ENCODE measurements at regions not wholly inside any gene's neighbourhood (a gene's known extent, or its start where the extent isn't known, plus 50 kb on each side); places are given as distances from the start of the nearest gene placed in this dataset.
"Not testable (repeated sequence)": the region's sequence is repeated elsewhere in the genome, so short reads cannot be mapped to it uniquely, and the experiment has no call there.

DNA sequence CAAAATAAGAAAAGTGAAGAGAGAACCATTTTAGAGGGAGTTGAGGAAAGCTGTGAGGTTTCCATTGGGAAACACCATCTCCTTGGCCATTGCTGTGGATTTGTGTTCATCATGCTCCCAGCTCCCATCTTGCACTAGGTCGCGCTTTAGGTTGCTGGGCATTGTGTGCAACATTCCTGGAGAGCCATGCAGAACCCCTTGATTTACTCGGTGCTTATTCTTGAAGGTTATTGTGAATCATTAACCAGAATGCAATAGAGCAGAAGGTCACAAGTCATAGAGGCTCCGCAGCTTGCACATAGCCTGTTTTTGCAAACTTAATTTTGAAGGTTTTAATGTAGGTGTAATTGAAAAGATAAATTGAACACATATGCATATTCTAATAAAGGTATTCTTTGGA lies 239.2 kb upstream of the IL12A start:
- Mint-ChIP-seq H3K27me3 (peaks cover 4% of the 10 kb centered on the region), H3K27ac (no peak overlapping the region), H3K36me3 (ENCODE audit: low read depth) (no peaks in the 10 kb centered on the region)

DNA sequence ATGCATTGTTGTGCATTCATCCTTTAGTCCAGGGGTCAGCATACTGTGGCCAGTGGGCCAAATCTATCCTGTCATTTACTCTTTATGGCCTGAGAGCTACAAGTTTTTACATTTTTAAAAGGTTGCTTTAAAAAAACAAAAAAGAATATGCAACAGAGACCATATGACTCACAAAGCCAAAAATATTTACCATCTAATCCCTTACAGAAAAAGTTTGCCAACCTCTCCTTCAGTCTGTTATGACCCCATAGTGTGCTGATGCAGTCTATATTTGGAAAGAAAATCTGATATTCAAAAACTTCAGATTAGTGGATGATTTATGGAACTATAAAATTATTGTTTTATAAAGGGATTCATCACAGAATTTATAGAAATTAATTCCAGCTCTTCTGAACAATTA lies 237.5 kb upstream of the IL12A start:
- Mint-ChIP-seq H3K27me3 (peaks cover 7% of the 10 kb centered on the region), H3K9me3 (peaks cover 11% of the 10 kb centered on the region), H3K4me3 (no peak overlapping the region), H3K36me3 (ENCODE audit: low read depth) (no peaks in the 10 kb centered on the region), H3K4me1 (ENCODE audit: low read depth) (no peaks in the 10 kb centered on the region), H3K27ac (no peak overlapping the region)

More for the DNA sequence above, 239.2 kb upstream of the IL12A start:
- H3K9me3 Mint-ChIP-seq: peaks cover 11% of the 10 kb centered on the region
- H3K4me3 Mint-ChIP-seq: no peak overlapping the region
- no peaks in the 10 kb centered on the region for H3K4me1 Mint-ChIP-seq (ENCODE audit: low read depth)

GRCh38 chr3:159751752-159752151 lies 236.9 kb upstream of the IL12A start:
- peaks cover 9% of the 10 kb centered on the region for H3K27me3 Mint-ChIP-seq
- no peaks in the 10 kb centered on the region for H3K4me1 Mint-ChIP-seq (ENCODE audit: low read depth)
- H3K36me3 Mint-ChIP-seq (ENCODE audit: low read depth): no peaks in the 10 kb centered on the region
- H3K27ac Mint-ChIP-seq: no peak overlapping the region
- H3K9me3 Mint-ChIP-seq: peaks cover 11% of the 10 kb centered on the region
- no peak overlapping the region for H3K4me3 Mint-ChIP-seq

GRCh38 chr3:159756279-159757207 lies 232.1 kb upstream of the IL12A start:
- not testable (repeated sequence) for H3K27ac Mint-ChIP-seq; H3K4me3 Mint-ChIP-seq; H3K4me1 Mint-ChIP-seq (ENCODE audit: low read depth); H3K36me3 Mint-ChIP-seq (ENCODE audit: low read depth)
- Mint-ChIP-seq H3K27me3 (peaks cover 34% of the 10 kb centered on the region), H3K9me3 (peaks cover 11% of the 10 kb centered on the region)

GRCh38 chr3:159757341-159758060 lies 231.1 kb upstream of the IL12A start:
- H3K4me1 Mint-ChIP-seq (ENCODE audit: low read depth): no peaks in the 10 kb centered on the region
- H3K27me3 Mint-ChIP-seq: peaks cover 39% of the 10 kb centered on the region
- H3K36me3 Mint-ChIP-seq (ENCODE audit: low read depth): no peaks in the 10 kb centered on the region
- H3K4me3 Mint-ChIP-seq: no peak overlapping the region
- no peak overlapping the region for H3K27ac Mint-ChIP-seq
- peaks cover 11% of the 10 kb centered on the region for H3K9me3 Mint-ChIP-seq

DNA sequence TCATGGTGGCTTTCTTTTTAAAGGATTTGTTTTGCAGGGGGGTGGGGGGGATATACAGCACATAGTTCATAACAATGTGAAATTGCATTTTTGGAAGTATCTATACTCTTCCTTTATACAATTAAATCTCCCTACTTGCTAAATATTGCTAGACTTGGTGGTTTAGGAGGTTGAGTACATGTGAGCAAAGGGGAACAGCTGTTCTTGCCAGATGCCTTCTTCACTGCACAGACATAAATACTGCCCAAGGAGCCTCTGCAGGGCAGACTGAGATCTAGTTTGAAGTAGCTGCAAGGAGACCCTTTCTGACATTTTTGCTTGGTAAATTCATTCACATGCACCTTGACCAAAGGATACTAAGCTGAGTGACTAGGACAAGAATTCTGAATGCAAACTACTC lies 228.6 kb upstream of the IL12A start:
- Mint-ChIP-seq H3K27me3 (peaks cover 48% of the 10 kb centered on the region), H3K4me3 (no peak overlapping the region)

DNA sequence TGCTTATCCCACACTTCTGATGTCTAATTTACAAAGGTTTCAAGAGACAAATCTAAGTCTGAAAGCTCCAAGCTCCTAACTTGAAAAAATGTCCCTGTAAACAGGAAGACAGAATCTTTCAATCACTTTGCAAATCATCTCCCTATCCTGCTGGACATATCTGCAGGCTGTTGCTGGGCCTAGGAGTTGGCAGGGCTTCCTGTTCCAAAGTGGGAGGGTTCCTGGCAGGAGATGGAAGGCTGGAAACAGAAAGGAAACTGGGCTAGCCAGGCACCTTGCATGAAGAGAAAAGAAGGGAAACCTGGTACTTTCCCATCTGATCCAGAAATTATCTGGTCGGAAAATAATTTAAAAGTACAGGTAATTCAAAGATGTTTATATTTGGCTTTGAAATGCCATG lies 227.3 kb upstream of the IL12A start:
- Mint-ChIP-seq H3K27me3 (peaks cover 61% of the 10 kb centered on the region), H3K4me1 (ENCODE audit: low read depth) (peaks cover 21% of the 10 kb centered on the region), H3K27ac (no peak overlapping the region), H3K36me3 (ENCODE audit: low read depth) (no peaks in the 10 kb centered on the region), H3K9me3 (no peaks in the 10 kb centered on the region), H3K4me3 (no peak overlapping the region)

More for the DNA sequence above, 228.6 kb upstream of the IL12A start:
- Mint-ChIP-seq H3K27ac (no peak overlapping the region), H3K9me3 (no peaks in the 10 kb centered on the region), H3K4me1 (ENCODE audit: low read depth) (peaks cover 12% of the 10 kb centered on the region), H3K36me3 (ENCODE audit: low read depth) (no peaks in the 10 kb centered on the region)

DNA sequence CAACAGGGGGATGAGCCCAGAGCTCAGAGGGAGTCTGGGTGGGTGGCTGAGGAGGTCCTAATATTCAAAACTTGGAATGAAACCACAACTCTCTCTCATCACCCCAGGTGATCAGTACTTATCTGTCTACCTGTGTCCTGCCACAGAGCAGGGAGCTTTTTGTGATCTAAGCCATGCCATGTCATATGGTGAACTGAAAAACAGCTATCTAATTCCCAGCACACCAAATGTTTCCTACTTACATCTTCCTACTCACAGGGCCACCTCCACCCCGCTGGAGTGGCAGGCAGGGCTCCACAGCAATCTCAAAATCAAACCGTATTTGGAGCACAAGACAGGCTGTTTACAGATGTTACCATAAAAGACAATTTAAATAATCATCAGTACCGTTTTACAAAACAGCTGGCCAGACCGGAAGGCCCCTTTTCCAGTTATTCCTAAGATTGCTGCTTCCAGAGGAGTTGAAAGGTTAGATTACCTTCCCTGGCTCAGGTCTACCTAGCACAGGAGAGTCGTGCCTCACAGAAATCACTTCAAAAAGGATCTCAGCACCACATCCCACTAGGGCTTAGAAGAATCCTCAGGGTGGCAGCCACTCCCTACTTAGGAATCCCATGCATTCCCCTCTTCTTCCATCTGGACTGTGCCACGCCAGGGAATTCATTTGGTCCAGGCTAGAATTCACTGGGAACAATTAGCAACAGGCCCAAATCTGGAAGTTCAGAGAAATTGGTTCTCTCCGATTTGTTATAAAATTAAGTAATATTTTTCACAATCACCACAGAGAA lies 226.6 kb upstream of the IL12A start:
- H3K4me1 Mint-ChIP-seq (ENCODE audit: low read depth): peaks cover 21% of the 10 kb centered on the region
- no peaks in the 10 kb centered on the region for H3K36me3 Mint-ChIP-seq (ENCODE audit: low read depth)
- H3K27me3 Mint-ChIP-seq: peaks cover 63% of the 10 kb centered on the region
- H3K4me3 Mint-ChIP-seq: no peak overlapping the region
- H3K27ac Mint-ChIP-seq: no peak overlapping the region
- no peaks in the 10 kb centered on the region for H3K9me3 Mint-ChIP-seq

GRCh38 chr3:159763011-159763601 lies 225.5 kb upstream of the IL12A start:
- H3K27me3 Mint-ChIP-seq: peaks cover 71% of the 10 kb centered on the region
- H3K36me3 Mint-ChIP-seq (ENCODE audit: low read depth): no peaks in the 10 kb centered on the region
- H3K27ac Mint-ChIP-seq: peak overlapping the region; percentile 68
- peaks cover 21% of the 10 kb centered on the region for H3K4me1 Mint-ChIP-seq (ENCODE audit: low read depth)
- H3K4me3 Mint-ChIP-seq: peak overlapping the region; percentile 80
- no peaks in the 10 kb centered on the region for H3K9me3 Mint-ChIP-seq

DNA sequence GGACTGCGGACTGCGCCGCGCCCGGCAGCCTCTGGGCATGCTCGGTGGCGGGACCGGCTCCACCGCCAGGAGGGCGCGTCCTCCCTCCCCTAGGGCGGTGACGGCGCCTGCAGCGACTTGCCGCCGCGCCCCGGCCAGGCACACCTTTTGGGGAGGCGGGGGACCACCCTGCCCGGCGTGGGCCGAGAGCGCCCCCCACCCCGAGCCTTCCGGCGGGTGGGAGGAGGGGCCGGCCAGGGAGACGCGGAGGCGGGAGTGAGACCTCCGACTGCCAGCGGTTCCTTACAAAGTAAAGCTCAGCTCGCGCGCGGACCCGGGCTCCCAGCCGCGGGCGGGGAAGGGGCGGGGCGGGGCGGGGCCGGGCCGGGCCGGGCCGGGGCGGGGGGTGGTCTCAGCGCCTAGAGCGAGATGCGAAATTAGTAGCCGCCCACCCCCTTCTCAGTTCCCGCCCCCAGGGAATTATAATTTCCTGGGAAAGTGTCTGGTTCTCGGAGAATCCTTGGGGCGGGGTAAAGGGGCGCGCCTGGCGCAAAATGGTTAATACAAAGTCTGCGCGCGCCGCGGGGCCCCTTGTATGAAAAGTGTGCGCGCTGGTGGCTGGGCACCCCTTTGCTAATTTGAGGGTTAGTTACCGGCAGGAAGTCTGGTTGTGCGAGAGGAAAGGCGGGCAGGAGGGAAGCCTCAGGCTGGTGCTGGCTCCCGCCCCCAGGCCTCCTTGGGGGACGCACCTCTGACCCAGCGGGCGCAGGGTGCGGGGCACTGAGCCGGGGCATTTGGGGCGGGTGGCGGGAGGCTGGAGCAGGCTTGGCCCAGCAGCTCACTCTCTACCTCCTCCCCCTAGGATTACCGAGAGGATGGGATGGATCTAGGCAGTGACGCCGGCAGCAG lies 224.8 kb upstream of the IL12A start:
- Mint-ChIP-seq H3K9me3 (no peaks in the 10 kb centered on the region), H3K4me3 (peak overlapping the region; percentile 83), H3K4me1 (ENCODE audit: low read depth) (peaks cover 21% of the 10 kb centered on the region), H3K36me3 (ENCODE audit: low read depth) (no peaks in the 10 kb centered on the region), H3K27ac (peak overlapping the region; percentile 63), H3K27me3 (peaks cover 70% of the 10 kb centered on the region)

DNA sequence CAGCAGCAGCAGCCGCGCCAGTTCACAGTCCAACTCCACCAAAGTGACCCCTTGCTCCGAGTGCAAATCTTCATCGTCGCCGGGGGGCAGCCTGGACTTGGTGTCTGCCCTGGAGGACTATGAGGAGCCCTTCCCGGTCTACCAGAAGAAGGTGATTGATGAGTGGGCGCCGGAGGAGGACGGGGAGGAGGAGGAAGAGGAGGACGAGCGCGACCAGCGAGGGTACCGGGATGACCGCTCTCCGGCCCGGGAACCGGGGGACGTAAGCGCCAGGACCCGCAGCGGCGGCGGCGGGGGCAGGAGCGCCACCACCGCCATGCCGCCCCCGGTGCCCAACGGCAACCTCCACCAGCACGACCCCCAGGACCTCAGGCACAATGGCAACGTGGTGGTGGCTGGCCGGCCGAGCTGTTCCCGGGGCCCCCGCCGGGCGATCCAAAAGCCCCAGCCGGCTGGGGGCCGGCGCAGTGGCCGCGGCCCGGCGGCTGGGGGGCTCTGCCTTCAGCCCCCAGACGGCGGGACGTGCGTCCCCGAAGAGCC lies 224.1 kb upstream of the IL12A start:
- no peaks in the 10 kb centered on the region for H3K9me3 Mint-ChIP-seq
- H3K4me1 Mint-ChIP-seq (ENCODE audit: low read depth): peaks cover 21% of the 10 kb centered on the region
- H3K4me3 Mint-ChIP-seq: peak overlapping the region; percentile 83
- H3K36me3 Mint-ChIP-seq (ENCODE audit: low read depth): no peaks in the 10 kb centered on the region
- H3K27me3 Mint-ChIP-seq: peaks cover 70% of the 10 kb centered on the region
- H3K27ac Mint-ChIP-seq: peak overlapping the region; percentile 63

DNA sequence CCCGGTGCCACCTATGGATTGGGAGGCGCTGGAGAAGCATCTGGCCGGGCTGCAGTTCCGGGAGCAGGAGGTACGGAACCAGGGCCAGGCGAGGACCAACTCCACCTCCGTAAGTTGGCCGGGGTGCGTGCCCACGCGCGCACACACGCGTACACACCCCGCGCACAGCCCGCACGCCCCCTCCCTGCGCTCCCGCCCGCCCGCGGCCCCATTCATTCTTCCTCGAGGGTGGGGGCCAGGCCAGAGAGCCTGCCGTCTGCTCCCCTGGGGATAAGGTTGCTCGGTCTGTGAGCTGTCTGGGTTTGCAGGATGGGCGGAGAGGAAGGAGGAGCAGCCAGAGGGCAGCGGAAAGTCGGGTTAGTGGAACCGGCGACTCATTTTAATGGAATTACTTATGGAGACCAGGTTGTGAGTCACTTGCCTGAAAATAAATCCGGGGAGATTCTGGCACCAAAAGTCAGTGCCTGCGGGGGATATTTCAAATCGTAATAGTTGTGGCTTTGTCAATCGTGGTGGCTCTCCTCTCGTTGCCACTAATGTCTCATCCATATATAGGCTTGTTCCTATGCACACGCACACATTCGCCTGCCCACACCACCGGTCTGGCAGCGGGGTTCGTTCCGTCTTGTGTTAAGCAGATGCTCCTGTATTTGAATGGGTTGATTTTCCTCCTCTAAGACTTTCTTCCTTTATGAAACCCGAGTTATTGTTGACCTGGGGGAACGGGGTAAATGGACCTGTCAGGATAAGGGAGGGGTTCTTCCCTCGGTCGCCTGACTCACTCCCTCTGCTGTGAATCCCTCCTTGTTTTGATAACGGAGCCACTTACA lies 223.4 kb upstream of the IL12A start:
- Mint-ChIP-seq H3K27ac (peak overlapping the region; percentile 49), H3K27me3 (peaks cover 66% of the 10 kb centered on the region), H3K36me3 (ENCODE audit: low read depth) (no peaks in the 10 kb centered on the region), H3K4me3 (peak overlapping the region; percentile 77), H3K9me3 (no peaks in the 10 kb centered on the region), H3K4me1 (ENCODE audit: low read depth) (peaks cover 21% of the 10 kb centered on the region)

- Mint-ChIP-seq H3K27me3 (peaks cover 62% of the 10 kb centered on the region), H3K9me3 (no peaks in the 10 kb centered on the region), H3K4me3 (peak overlapping the region; percentile 77), H3K4me1 (ENCODE audit: low read depth) (peaks cover 21% of the 10 kb centered on the region), H3K27ac (no peak overlapping the region), H3K36me3 (ENCODE audit: low read depth) (no peaks in the 10 kb centered on the region)
Observed at GRCh38 chr3:159765860-159766294, 222.8 kb upstream of the IL12A start.
